BE2C (cell line): ENCODE measurements at regions not wholly inside any gene's neighbourhood (a gene's known extent, or its start where the extent isn't known, plus 50 kb on each side); places are given as distances from the start of the nearest gene placed in this dataset.
"Not testable (repeated sequence)": the region's sequence is repeated elsewhere in the genome, so short reads cannot be mapped to it uniquely, and the experiment has no call there.

ENCODE experiments used
- DNase-seq: peaks from one replicate; pipeline ENCODE4 v3.0.0-alpha.2; 2020
- H3K27me3 ChIP-seq: fragments of 250-450 bp; sonication (Bioruptor Pico); 2 replicates; pipeline ENCODE4 v1.5.1; 2020; ENCODE audit warnings: mild to moderate bottlenecking
- H3K36me3 ChIP-seq: fragments of 250-450 bp; sonication (Bioruptor Pico); 2 replicates; pipeline ENCODE4 v1.5.1; 2020; ENCODE audit warnings: mild to moderate bottlenecking
- H3K4me1 ChIP-seq: fragments of 250-450 bp; sonication (Bioruptor Pico); 2 replicates; pipeline ENCODE4 v1.5.1; 2020
- H3K4me3 ChIP-seq: 2 replicates; pipeline ENCODE4 v1.5.1; 2011; ENCODE audit warnings: low read depth, low read length
- H3K9me3 ChIP-seq: fragments of 250-450 bp; sonication (Bioruptor Pico); 2 replicates; pipeline ENCODE4 v1.5.1; 2020
- TF ChIP-seq, protein P1 (sequence below): IDR thresholded peaks from 2 replicates; pipeline ENCODE4 v1.5.1; 2012; ENCODE audit warnings: mild to moderate bottlenecking, low read depth, low read length

DNA sequence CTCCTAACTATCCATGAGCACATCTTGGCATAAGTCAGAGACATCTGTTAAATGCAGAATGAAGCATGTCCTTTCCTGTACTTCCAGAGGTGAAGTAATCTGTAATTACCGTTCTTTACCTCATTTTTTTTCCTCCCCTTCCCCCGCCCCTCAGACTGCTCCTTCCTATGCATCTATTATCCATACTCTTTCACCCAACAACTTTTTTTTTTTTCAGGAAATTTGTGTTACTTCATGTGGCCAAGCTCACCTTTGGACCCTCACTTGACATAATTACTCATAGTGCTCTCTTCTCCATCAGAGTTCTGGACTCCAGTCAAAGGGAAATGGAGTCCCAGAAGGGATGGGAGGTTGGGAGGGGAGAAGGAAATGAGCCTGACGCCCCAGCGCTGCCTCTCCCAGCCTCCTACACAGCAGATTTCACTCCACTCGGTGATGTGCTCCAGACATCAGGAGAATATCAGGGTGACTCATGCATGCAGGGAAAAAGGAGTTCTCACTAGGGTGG is 568.8 kb downstream of the STIM2 start:
- H3K9me3 ChIP-seq: no peaks in the 10 kb centered on the region
- TF ChIP-seq, protein P1, sequence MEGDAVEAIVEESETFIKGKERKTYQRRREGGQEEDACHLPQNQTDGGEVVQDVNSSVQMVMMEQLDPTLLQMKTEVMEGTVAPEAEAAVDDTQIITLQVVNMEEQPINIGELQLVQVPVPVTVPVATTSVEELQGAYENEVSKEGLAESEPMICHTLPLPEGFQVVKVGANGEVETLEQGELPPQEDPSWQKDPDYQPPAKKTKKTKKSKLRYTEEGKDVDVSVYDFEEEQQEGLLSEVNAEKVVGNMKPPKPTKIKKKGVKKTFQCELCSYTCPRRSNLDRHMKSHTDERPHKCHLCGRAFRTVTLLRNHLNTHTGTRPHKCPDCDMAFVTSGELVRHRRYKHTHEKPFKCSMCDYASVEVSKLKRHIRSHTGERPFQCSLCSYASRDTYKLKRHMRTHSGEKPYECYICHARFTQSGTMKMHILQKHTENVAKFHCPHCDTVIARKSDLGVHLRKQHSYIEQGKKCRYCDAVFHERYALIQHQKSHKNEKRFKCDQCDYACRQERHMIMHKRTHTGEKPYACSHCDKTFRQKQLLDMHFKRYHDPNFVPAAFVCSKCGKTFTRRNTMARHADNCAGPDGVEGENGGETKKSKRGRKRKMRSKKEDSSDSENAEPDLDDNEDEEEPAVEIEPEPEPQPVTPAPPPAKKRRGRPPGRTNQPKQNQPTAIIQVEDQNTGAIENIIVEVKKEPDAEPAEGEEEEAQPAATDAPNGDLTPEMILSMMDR: no peak
- H3K4me1 ChIP-seq: no peaks in the 10 kb centered on the region
- no peak overlapping the region for H3K4me3 ChIP-seq
- no peak for DNase-seq
- no peaks in the 10 kb centered on the region for H3K27me3 ChIP-seq
- no peaks in the 10 kb centered on the region for H3K36me3 ChIP-seq

DNA sequence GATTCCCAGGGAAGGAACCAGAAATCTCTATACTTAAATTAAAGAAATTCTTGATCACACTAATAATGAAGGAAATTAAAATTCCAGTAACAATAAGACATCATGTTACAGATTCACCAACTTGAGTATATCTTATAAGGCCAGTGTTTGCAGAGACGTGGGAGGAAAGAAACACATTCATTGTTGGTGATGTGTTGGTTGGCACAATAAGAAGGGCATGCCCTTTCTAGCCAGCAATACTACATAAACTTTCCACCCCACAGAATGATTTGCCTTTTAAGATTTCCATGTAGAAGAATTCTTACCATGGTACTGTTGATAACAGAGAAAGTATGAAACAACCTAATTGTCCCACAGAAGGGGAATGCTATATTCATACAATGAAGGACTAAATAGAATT is 581.5 kb downstream of the STIM2 start:
- DNase-seq: no peak
- TF ChIP-seq, protein P1: no peak
- no peaks in the 10 kb centered on the region for H3K9me3 ChIP-seq
- H3K4me3 ChIP-seq: no peak overlapping the region
- H3K36me3 ChIP-seq: no peaks in the 10 kb centered on the region
- no peaks in the 10 kb centered on the region for H3K27me3 ChIP-seq
- no peaks in the 10 kb centered on the region for H3K4me1 ChIP-seq

DNA sequence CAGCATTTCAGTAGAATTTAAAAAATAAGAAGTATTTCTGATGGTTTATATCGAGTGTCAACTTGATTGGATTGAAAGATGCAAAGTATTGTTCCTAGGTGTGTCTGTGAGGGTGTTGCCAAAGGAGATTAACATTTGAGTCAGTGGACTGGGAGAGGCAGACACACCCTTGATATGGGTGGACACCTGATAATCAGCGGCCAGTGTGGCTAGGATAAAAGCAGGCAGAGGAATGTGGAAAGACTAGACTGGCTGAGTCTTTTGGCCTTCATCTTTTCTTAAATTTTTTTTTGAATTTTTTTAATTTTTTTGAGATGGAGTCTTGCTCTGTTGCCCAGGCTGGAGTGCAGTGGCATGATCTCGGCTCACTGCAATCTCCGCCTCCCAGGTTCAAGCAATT is 582.0 kb downstream of the STIM2 start:
- H3K9me3 ChIP-seq, H3K27me3 ChIP-seq: not testable (repeated sequence)

DNA sequence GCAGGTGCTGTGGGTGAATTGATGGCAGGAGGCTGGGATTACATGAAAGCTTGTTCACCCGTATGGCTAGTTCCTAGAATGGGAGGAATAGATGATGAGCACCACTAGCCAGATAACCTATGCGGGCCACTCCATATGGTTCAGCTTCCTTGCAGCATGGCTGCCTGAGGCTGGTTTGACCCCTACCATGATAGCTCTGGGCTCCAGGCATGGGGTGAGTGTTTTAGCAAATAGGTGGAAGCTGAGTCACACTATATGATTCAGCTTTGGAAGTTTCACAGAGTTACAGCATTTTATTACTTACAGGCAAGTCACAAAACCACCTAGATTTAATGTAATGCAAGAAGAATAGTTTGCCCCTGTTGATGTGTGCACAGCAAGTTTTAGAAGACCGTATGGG is 603.2 kb downstream of the STIM2 start:
- no peaks in the 10 kb centered on the region for H3K4me1 ChIP-seq
- no peaks in the 10 kb centered on the region for H3K36me3 ChIP-seq
- DNase-seq: no peak
- no peaks in the 10 kb centered on the region for H3K27me3 ChIP-seq
- TF ChIP-seq, protein P1: no peak
- H3K4me3 ChIP-seq: no peak overlapping the region
- no peaks in the 10 kb centered on the region for H3K9me3 ChIP-seq

More for the DNA sequence above, 582.0 kb downstream of the STIM2 start:
- H3K36me3 ChIP-seq, H3K4me3 ChIP-seq, DNase-seq, H3K4me1 ChIP-seq: not testable (repeated sequence)

- no peak for DNase-seq
- Histone ChIP-seq H3K36me3 (no peaks in the 10 kb centered on the region), H3K4me1 (no peaks in the 10 kb centered on the region), H3K4me3 (no peak overlapping the region), H3K27me3 (no peaks in the 10 kb centered on the region), H3K9me3 (no peaks in the 10 kb centered on the region)
- TF ChIP-seq, protein P1: no peak
Observed at GRCh38 chr4:27467351-27467750, 606.7 kb downstream of the STIM2 start.

GRCh38 chr4:27472364-27472763 is 611.7 kb downstream of the STIM2 start:
- Histone ChIP-seq H3K4me1 (no peaks in the 10 kb centered on the region), H3K9me3 (no peaks in the 10 kb centered on the region), H3K36me3 (no peaks in the 10 kb centered on the region), H3K4me3 (no peak overlapping the region), H3K27me3 (no peaks in the 10 kb centered on the region)
- no peak for DNase-seq
- TF ChIP-seq, protein P1: no peak

DNA sequence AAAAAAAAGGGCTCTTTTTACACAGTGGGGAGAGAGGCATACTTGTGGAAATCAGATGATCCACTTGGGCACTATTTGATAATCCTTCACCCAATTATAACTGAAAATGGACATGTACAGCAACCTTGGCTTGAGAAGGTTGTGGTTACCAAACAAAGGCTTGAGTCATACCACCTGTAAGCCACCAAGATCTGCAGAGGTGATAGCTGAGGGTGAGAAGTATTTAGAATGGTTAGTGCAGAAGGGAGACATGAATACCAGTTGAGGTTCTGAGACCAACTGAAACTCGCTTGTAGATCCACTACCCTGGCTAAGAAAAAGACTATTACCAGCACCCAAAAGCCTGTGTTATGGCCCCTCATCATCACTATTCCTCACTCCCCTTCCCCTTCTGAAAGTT is 614.0 kb downstream of the STIM2 start:
- H3K4me1 ChIP-seq: no peaks in the 10 kb centered on the region
- H3K36me3 ChIP-seq: no peaks in the 10 kb centered on the region
- H3K9me3 ChIP-seq: no peaks in the 10 kb centered on the region
- H3K4me3 ChIP-seq: no peak overlapping the region
- TF ChIP-seq, protein P1: no peak
- DNase-seq: no peak
- H3K27me3 ChIP-seq: no peaks in the 10 kb centered on the region
